ENCODE measurements at regions not wholly inside any gene's neighbourhood (a gene's known extent, or its start where the extent isn't known, plus 50 kb on each side); places are given as distances from the start of the nearest gene placed in this dataset.
"Not testable (repeated sequence)": the region's sequence is repeated elsewhere in the genome, so short reads cannot be mapped to it uniquely, and the experiment has no call there.

- DNase-seq (ENCODE audit: low read depth) = no peak
- TF ChIP-seq CTCF (conservative IDR thresholded peaks at IDR 0.05; ENCODE audit: low read depth, low read length) = no peak
- H3K4me3 ChIP-seq (ENCODE audit: low read depth, low read length) = no peak overlapping the region
Measured at GRCh38 chr15:24269166-24269571, 406.4 kb upstream of the NPAP1 start.

GRCh38 chr15:24269923-24270322, 405.7 kb upstream of the NPAP1 start:
- TF ChIP-seq CTCF (conservative IDR thresholded peaks at IDR 0.05; ENCODE audit: low read depth, low read length) = no peak
- no peak overlapping the region for H3K4me3 ChIP-seq (ENCODE audit: low read depth, low read length)
- DNase-seq (ENCODE audit: low read depth) = no peak

- not testable (repeated sequence) for DNase-seq (ENCODE audit: low read depth)
Measured at GRCh38 chr15:24271496-24272244, 403.9 kb upstream of the NPAP1 start.

GRCh38 chr15:24292837-24293236, 382.7 kb upstream of the NPAP1 start:
- TF ChIP-seq CTCF (conservative IDR thresholded peaks at IDR 0.05; ENCODE audit: low read depth, low read length) = no peak

More at GRCh38 chr15:24271496-24272244, 403.9 kb upstream of the NPAP1 start:
- not testable (repeated sequence) for H3K4me3 ChIP-seq (ENCODE audit: low read depth, low read length)

GRCh38 chr15:24300804-24301368, 374.7 kb upstream of the NPAP1 start:
- not testable (repeated sequence) for H3K4me3 ChIP-seq (ENCODE audit: low read depth, low read length); DNase-seq (ENCODE audit: low read depth)

More at GRCh38 chr15:24292837-24293236, 382.7 kb upstream of the NPAP1 start:
- no peak overlapping the region for H3K4me3 ChIP-seq (ENCODE audit: low read depth, low read length)
- DNase-seq (ENCODE audit: low read depth) = no peak

GRCh38 chr15:24301999-24302398, 373.6 kb upstream of the NPAP1 start:
- not testable (repeated sequence) for DNase-seq (ENCODE audit: low read depth); H3K4me3 ChIP-seq (ENCODE audit: low read depth, low read length)

GRCh38 chr15:24304747-24305146, 370.8 kb upstream of the NPAP1 start:
- not testable (repeated sequence) for H3K4me3 ChIP-seq (ENCODE audit: low read depth, low read length); DNase-seq (ENCODE audit: low read depth)

GRCh38 chr15:24305643-24306042, 369.9 kb upstream of the NPAP1 start:
- not testable (repeated sequence) for H3K4me3 ChIP-seq (ENCODE audit: low read depth, low read length); DNase-seq (ENCODE audit: low read depth)

GRCh38 chr15:24309700-24310099, 365.9 kb upstream of the NPAP1 start:
- DNase-seq (ENCODE audit: low read depth); H3K4me3 ChIP-seq (ENCODE audit: low read depth, low read length): not testable (repeated sequence)

- not testable (repeated sequence) for H3K4me3 ChIP-seq (ENCODE audit: low read depth, low read length); DNase-seq (ENCODE audit: low read depth)
Measured at GRCh38 chr15:24311692-24312091, 363.9 kb upstream of the NPAP1 start.

- not testable (repeated sequence) for H3K4me3 ChIP-seq (ENCODE audit: low read depth, low read length); DNase-seq (ENCODE audit: low read depth)
Measured at GRCh38 chr15:24316326-24316725, 359.2 kb upstream of the NPAP1 start.

Data from epithelial cell of proximal tubule (primary cell).